Stimulated activated CD4-positive, alpha-beta T cell treated with anti-CD3 and anti-CD28 coated beads, Interleukin-2, amount 100 ng/mL, for 48 hours (primary cell): ENCODE measurements at regions not wholly inside any gene's neighbourhood (a gene's known extent, or its start where the extent isn't known, plus 50 kb on each side); places are given as distances from the start of the nearest gene placed in this dataset.
"Not testable (repeated sequence)": the region's sequence is repeated elsewhere in the genome, so short reads cannot be mapped to it uniquely, and the experiment has no call there.

ENCODE experiments used
- DNase-seq, 2 donors: peaks; one replicate each; pipeline ENCODE4 v3.0.0-alpha.2; 2020

DNA sequence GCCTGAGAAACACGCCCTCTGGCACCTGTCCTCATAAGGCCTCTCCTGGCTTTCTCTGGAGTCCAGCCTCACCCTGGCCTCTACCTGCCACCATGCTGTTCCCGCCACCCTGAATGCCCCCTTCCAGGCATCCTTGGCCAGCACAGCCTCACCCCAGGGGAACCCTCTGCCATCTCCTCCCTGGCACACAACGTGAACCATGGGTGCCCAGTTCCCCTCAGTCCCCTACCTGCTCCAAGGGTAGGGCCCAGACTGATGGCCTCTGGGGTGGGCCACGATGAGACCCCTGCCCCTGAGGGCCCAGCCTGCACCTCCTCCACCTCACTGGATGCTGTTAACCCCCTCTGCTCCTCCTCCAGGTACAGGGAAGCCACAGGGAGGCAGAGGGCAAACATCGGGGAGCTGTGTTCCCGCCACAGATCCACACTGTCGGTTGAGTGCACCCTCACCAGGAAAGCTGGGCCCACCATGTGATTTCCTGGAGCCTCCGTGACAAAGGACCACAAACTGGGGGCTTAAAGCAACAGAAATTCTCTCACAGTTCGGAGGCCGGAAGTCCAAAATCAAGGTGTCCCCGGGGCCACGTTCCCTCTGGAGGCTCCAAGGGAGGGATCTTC, 169.6 kb downstream of the BRD1 start:
- no peak for DNase-seq

DNA sequence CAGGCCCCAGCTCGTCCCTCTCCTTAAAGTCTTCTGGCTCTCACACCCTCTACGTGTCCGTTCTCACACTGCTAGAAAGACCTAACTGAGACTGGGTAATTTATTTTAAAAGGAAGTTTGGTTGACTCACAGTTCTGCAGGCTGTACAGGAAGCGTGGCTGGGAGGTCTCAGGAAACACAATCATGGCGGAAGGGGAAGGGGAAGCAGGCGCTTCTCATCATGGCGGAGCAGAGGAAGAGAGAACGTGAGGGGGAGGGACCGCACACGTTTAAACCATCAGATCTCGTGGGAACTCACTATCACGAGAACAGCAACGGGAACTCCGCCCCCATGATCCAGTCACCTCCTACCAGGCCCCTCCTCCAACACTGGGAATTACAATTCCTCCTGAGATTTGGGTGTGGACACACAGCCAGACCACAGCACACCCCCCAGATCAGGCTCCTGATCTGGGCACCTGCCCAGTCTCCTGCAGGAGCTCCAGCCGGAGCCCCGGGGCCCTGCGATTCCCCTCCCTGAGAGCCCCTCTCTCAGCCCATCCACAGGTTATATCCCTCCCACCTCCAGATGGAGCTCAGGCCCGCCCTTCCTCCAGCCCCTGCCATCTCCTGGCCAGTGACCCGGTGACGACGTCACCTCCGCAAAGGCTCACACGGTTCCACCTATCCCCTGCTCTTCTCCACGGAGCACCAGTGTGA, 170.2 kb downstream of the BRD1 start:
- peak; percentile 61 to 75 for DNase-seq

- not testable (repeated sequence) for DNase-seq
These were observed 170.8 kb downstream of the BRD1 start for GRCh38 chr22:49656883-49657274.

DNA sequence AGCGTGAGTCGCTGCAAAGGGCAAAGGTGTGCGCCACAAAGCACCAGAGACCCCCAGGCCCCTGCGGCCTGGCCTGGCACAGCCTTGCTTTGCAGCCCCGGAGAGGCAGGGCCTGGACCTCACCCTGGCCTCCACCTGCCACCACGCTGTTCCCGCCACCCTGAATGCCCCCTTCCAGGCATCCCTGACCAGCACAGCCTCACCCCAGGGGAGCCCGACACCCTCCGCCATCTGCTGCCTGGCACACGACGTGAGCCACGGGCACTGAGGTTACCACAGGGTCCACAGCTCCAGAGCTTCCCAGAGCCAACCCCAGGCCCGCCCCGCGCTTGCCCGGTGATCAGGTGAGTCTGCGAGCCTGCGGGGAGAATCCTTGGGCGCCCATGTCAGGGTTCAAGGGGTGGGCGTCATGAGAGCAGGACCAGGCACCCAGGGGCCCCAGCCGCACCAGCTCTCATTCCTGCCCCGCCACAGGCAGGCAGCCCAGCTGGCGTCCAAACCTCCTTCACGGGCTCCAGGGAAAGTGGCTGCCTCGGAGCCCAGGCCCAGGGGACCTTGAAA, 171.3 kb downstream of the BRD1 start:
- no peak for DNase-seq

DNA sequence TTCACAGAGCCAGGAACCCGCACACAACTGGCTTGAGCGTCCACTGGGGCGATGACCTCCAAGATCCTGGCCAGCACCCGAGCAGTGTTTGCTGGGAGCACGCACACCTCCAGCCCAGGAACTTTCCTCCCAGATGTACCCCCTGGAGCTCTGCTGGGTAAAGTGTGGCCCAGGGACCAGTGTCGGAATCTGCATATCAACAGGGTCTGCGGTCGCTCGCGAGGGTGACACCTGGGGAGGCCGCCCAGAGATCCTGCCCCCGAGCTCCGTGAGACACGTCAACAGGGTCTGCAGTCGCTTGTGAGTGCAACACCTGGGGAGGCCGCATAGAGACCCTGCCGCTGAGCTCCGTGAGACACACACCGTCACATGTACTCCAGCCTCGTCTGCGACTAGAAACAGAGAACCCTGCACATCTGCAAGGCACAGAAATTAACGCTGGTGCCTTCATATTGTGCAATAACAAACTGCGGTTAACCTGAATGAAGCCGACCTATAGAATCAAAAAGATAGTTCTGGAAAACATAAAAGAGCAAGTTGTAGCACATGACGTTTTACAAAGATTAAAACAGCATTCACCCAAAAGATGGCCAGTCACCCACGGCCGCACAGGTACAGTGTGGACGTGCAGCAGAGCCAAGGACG, 172.4 kb downstream of the BRD1 start:
- DNase-seq = no peak

GRCh38 chr22:49650336-49651241, 177.1 kb downstream of the BRD1 start:
- no peak for DNase-seq

- DNase-seq = no peak
These were observed 178.3 kb downstream of the BRD1 start for GRCh38 chr22:49649166-49650068.

- DNase-seq = no peak
These were observed 179.6 kb downstream of the BRD1 start for GRCh38 chr22:49648053-49648452.

DNA sequence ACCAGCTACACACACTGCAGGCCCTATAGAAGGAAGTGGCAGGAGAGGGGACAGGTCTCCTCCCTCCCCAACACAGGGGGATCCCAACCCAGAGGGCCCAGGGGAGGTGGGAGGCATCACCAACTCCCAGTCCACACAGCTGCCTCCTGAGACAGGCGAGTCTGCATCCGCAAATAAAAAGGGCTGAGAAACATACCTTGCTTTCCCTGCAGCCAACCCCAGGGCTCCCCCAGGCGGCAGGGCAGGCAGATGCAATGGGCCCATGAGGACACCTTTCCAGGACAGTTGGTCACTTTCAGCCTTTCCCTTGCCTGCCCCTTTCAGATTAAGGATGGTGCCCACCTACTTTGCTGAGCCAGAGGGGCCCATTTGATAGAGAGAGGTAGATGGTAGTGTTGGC, 180.0 kb downstream of the BRD1 start:
- no peak for DNase-seq

DNA sequence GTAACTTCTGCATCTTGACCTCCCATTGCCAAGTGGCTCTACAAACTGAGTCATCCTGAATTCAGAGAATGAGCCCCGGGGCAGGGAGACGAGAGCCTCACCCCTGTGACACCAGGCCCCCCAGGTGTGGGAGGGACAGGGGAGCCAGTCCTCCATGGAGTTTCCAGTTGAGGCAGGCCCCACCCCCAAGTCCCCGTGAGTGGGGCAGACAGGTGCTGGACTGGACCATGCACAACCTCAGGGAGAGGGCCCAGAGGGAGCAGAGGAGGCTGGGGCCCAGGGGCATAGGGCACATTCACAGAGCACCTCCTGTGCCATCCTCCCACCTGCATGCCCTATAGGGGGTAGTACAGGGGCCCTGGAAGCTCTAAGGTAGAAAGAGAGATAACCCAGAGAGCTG, 180.8 kb downstream of the BRD1 start:
- DNase-seq = no peak

- no peak for DNase-seq
These were observed 181.7 kb downstream of the BRD1 start for GRCh38 chr22:49645791-49646550.

DNA sequence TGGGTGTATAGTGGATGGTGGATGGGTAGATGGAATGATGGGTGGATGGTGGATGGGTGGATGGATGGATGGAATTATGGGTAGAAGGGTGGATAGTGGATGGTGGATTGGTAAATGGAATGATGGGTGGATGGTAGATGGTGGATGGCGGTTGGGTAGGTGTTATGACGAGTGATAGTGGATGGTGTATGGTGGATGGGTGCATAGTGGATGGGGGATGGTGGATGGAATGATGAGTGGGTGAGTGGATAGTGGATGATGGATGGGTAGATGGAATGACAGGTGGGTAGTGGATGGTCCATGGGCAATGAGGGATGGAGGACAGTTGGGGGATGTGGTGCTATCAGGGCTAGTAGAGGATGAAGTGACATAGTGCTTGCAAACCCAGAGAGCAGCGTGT, 182.4 kb downstream of the BRD1 start:
- DNase-seq = no peak

- no peak for DNase-seq
These were observed 183.7 kb downstream of the BRD1 start for GRCh38 chr22:49643998-49644397.

DNA sequence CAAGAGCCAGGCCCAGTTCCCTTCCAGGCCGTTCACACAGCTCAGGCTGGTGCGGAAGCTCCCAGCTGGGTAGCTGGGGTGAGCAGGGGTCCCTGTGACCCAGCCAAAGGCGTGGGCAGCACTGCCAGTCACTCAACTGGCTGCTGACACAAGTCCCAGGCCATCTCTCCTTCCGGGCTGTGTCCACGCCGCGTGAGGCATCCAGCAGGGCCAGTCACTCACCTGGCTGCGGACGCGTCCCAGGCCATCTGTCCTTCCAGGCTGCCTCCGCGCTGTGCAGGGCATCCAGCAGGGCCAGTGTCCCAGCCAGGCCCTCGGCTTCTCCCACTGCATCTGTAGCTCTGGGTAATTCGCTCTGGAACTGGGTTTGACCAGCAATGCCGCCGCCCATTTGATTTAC, 184.2 kb downstream of the BRD1 start:
- no peak for DNase-seq

DNA sequence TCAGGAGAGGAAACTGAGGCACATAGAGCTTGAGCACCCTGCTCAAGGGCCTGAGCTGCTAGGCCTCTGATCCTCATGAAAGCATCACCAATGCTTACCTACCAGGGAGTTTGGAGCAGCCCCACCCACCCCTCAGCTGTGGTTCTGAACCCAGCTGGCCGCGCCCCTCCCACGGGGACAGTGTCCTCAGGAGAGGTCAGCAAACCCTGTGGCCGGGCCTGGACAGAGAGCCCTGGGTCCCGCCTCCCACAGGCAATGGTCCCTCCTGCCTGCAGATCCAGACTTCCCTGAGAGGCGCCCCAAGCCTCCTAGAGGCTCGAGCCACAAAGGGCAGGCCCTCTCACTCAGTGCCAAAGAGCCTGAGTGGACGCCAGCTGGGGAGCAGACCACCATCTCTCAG, 184.9 kb downstream of the BRD1 start:
- DNase-seq = no peak

DNA sequence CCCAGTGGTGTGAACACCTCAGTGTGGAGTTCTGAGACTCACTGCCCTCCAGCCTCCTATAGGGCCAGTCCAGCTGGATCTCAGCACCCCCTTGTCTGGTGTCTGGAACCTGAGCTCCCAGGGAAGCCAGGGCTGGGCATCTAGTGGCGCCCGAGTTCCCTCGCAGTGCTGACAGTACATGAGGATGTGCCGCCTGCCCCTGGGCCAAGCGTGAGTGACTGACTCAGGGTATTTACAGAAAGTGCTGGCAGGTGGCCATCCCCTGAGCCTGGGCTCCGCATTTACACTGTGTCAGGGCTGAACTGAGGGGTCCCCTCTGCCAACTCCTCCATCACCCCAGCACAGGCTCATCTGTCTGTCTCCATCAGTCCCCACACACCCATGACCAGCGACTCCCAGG, 185.3 kb downstream of the BRD1 start:
- no peak for DNase-seq

GRCh38 chr22:49641770-49642313, 185.8 kb downstream of the BRD1 start:
- no peak for DNase-seq

- DNase-seq = no peak
These were observed 187.1 kb downstream of the BRD1 start for GRCh38 chr22:49640366-49641095.

DNA sequence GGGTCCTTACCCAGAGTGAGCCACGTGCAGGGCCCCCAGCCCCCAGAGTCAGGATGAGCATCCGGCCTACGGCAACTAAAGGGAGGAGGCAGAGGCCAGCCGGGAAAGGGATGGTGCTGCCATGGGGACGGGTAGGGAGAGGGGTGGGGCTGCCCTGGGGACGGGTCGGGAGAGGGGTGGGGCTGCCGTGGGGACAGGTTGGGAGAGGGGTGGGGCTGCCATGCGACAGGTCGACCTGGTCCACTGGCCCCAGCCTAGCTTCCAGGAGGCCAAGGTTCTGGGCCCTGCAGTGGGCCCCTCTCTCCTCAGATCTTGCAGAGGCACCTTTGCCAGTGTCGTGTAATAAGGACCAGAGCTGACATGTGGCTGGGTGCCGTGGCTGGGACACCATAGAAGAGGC, 187.7 kb downstream of the BRD1 start:
- no peak for DNase-seq

DNA sequence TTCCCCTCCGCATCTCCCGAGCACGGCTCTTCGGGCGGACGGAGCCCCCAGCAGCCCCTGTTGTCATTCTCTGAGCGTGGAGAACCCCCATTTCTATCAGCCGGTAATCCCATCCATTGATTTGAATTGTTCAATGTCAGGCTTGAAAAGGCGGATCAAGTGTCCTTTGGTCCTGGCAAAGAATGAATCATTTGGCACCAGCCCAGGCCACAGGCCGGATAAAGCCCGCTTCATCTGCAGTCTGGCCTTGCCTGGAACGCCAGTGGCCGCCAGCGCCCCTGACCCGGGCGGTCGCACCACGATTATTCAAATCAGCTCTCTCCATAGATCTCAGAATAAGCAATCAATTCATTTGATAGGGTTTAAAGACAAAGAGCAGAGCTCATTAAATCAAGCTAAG, 188.9 kb downstream of the BRD1 start:
- no peak for DNase-seq
